ENCODE measurements at regions not wholly inside any gene's neighbourhood (a gene's known extent, or its start where the extent isn't known, plus 50 kb on each side); places are given as distances from the start of the nearest gene placed in this dataset.

- DNase-seq (ENCODE audit: low spot score) = no peak
- ATAC-seq = no peak
- Mint-ChIP-seq H3K4me3 (no peak overlapping the region), H3K9me3 (peaks cover 39% of the 10 kb centered on the region), H3K36me3 (peaks cover 40% of the 10 kb centered on the region), H3K27ac (no peak overlapping the region), H3K4me1 (peaks cover 7% of the 10 kb centered on the region), H3K27me3 (ENCODE audit: low read depth) (no peaks in the 10 kb centered on the region)
- POLR2A ChIA-PET = no interaction called here
- TF ChIP-seq JAZF1 (CRISPR knock-in tag; IDR thresholded peaks at IDR 0.05) (no peak), KAT7 (CRISPR knock-in tag; IDR thresholded peaks at IDR 0.05; ENCODE audit: borderline replicate concordance) (no peak), TEAD4 (CRISPR knock-in tag; IDR thresholded peaks at IDR 0.05) (no peak), JUN (CRISPR knock-in tag; IDR thresholded peaks at IDR 0.05) (no peak), ZNF263 (CRISPR knock-in tag; IDR thresholded peaks at IDR 0.05; ENCODE audit: low read depth) (no peak), ZNF317 (CRISPR knock-in tag; IDR thresholded peaks at IDR 0.05; ENCODE audit: borderline replicate concordance, low read depth) (no peak), ESRRA (CRISPR knock-in tag; IDR thresholded peaks at IDR 0.05; ENCODE audit: borderline replicate concordance) (no peak), GTF2I (CRISPR knock-in tag; conservative IDR thresholded peaks at IDR 0.05) (no peak), ZNF671 (CRISPR knock-in tag; IDR thresholded peaks at IDR 0.05) (no peak), GRHL2 (CRISPR knock-in tag; IDR thresholded peaks at IDR 0.05; ENCODE audit: insufficient replicate concordance, severe bottlenecking) (no peak), E2F4 (CRISPR knock-in tag; IDR thresholded peaks at IDR 0.05; ENCODE audit: borderline replicate concordance, low read depth) (no peak), E2F5 (CRISPR knock-in tag; IDR thresholded peaks at IDR 0.05) (no peak), TCF7 (CRISPR knock-in tag; IDR thresholded peaks at IDR 0.05; ENCODE audit: low read depth) (no peak), PREB (CRISPR knock-in tag; IDR thresholded peaks at IDR 0.05; ENCODE audit: borderline replicate concordance) (no peak), SP1 (CRISPR knock-in tag; conservative IDR thresholded peaks at IDR 0.05) (no peak), NFE2L1 (CRISPR knock-in tag; IDR thresholded peaks at IDR 0.05) (no peak), PRRX2 (CRISPR knock-in tag; IDR thresholded peaks at IDR 0.05) (no peak)
- TF ChIP-seq, protein P1, sequence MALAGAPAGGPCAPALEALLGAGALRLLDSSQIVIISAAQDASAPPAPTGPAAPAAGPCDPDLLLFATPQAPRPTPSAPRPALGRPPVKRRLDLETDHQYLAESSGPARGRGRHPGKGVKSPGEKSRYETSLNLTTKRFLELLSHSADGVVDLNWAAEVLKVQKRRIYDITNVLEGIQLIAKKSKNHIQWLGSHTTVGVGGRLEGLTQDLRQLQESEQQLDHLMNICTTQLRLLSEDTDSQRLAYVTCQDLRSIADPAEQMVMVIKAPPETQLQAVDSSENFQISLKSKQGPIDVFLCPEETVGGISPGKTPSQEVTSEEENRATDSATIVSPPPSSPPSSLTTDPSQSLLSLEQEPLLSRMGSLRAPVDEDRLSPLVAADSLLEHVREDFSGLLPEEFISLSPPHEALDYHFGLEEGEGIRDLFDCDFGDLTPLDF (CRISPR knock-in tag; IDR thresholded peaks at IDR 0.05) = no peak
- TF ChIP-seq, protein P2, sequence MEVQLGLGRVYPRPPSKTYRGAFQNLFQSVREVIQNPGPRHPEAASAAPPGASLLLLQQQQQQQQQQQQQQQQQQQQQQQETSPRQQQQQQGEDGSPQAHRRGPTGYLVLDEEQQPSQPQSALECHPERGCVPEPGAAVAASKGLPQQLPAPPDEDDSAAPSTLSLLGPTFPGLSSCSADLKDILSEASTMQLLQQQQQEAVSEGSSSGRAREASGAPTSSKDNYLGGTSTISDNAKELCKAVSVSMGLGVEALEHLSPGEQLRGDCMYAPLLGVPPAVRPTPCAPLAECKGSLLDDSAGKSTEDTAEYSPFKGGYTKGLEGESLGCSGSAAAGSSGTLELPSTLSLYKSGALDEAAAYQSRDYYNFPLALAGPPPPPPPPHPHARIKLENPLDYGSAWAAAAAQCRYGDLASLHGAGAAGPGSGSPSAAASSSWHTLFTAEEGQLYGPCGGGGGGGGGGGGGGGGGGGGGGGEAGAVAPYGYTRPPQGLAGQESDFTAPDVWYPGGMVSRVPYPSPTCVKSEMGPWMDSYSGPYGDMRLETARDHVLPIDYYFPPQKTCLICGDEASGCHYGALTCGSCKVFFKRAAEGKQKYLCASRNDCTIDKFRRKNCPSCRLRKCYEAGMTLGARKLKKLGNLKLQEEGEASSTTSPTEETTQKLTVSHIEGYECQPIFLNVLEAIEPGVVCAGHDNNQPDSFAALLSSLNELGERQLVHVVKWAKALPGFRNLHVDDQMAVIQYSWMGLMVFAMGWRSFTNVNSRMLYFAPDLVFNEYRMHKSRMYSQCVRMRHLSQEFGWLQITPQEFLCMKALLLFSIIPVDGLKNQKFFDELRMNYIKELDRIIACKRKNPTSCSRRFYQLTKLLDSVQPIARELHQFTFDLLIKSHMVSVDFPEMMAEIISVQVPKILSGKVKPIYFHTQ (CRISPR knock-in tag; IDR thresholded peaks at IDR 0.05) = no peak
- CTCF ChIA-PET = no interaction called here
Measured at GRCh38 chr4:10741961-10742699, 57.6 kb upstream of the CLNK start.
